ENCODE measurements at regions not wholly inside any gene's neighbourhood (a gene's known extent, or its start where the extent isn't known, plus 50 kb on each side); places are given as distances from the start of the nearest gene placed in this dataset.

DNA sequence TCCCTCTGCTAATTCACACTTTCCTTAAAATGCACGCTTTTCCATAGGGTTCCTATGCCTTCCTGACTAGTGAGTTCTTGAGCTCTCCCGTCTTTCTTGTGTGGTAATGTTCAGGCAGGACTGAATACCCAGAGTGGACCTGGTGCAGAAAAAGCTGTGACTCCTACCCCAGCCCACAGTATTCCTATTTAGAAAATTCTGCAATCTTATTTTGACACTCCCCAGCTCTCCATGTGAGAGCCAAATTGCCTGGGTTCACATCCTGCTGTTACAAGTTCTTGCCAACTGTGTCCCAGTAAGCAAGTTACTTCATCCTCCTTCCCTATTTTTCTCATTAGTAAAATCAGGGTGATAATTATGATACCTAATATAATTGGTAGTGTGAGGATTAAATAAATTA is 290.8 kb upstream of the SLCO3A1 start:
- DNase-seq, result no peak

DNA sequence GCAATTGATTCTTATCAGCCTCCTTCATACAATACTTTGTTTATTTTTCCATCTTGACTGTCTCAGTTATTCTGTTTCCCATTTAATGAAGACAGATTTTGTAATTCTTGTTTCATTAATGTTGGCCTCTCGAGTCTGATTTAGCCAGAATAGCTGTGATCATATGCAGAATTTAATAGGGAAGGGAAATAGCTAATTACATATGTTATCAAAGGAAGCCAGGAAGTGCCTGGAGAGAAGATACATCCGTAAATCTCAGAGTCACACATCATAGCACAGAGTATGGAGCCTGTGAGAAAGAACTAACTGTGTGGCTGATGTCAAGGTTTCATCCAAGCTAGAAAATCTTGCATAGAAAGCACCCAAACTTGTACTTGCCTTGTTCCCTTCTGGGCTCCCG is 288.9 kb upstream of the SLCO3A1 start:
- DNase-seq, result no peak

DNA sequence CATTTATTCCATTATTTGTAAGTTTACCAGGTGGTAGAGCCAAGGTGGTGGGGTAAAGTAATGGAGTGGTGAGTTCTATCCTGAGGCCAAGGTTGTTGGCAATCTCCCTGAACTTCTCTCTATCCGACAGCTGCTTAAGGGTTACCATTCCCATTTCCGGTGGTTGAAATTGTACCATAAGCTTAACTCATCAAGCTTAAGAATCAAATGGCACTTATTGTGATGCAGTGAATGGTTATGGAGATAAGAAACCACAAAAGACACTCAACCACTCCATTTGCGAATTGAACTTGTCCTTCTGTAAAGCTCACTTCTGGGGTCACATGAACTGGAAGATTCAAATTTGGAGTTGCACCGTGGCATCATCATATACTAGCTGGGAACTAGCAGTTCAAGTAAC is 287.4 kb upstream of the SLCO3A1 start:
- no peak for DNase-seq

DNA sequence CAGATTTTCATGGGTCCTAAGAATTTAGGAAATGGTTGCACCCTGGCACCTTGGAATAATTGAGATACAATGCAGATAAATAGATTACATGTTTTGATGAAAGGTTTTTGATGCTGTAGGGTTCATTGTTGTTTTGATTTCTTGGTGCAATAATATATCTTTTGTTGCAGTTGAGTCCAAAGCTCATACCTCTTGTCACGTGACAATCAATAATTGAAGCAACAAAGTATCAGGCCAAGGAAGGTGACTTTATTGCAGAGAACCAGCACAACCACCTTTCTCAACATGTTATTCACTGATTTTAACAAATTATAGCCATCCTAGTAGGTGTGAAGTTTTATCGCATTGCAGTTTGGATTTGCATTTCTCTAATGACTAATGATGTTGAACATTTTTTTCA is 285.5 kb upstream of the SLCO3A1 start:
- no peak for DNase-seq

DNA sequence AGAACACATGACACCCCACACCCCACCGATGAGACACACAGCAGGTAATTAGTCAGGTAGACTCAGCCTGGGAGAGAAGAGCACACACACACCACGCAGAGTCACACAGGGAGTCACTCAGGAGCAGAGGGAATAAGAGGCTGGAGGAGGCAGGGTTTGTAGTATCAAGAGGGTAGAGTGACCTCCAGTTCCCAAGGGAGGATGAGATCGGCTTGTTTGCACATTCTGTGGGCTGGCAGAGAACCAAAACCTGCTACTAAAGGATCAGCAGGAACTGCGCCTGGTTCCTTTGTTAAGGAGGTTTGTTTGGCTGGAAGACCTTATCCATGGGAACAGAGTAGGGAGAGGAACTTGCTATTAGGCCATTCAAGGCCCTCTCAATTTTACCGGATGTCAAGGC is 281.4 kb upstream of the SLCO3A1 start:
- no peak for DNase-seq

DNA sequence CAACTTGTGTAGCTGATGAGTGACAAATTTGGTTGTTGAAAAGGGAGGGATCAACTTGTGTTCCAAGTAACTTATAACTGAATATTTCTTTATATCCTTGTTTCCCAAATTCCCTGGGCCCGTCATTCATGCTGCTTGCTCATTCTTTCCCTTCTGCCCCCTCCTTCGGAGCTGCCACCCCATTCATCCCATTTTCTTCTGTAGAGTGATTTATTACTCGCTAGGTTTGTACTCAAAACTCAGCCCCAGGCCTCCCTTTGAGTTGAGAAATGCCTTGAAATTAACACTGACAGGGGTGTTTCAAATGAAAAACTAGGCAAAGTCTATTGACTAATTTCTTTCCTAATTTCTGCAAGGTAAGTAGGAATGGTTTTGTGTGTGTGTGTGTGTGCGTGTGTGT is 277.4 kb upstream of the SLCO3A1 start:
- no peak for DNase-seq

DNA sequence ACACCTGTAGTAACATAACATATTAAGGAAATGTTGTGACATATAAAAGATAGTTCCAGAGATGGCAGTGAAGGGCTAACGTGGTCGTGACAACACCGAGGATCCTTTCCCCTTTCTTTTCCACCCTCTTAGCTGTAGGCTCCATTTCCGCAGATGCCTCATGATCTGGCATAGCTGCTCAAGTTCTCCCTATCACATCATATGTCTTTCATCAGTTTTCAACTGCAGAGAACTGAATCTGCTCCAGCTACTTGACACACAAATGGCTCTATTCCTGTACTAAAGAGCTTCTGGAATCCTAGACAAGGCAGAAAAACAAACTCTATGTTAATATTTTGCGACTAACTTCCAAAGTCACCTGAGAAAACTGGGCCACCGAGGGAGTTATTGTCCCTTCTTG is 275.0 kb upstream of the SLCO3A1 start:
- DNase-seq, result no peak

DNA sequence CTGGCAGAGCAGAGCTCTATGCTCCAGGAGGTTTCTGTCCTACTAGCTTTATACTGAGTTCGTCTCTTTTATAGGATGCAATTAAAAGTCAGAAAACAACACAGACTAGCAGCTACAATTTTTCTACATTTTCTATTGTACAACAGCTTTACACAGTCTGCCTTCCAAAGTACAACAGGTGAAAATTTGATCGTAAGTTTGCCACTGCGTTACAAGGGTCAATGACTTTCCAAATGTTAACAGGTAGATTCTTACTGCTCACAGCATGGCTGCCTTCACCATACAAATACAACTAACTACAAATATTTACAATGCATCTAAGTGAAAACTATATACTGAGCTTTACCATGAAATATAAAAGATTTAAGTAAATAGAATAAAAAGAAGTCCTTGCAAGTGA is 268.6 kb upstream of the SLCO3A1 start:
- DNase-seq, result no peak

DNA sequence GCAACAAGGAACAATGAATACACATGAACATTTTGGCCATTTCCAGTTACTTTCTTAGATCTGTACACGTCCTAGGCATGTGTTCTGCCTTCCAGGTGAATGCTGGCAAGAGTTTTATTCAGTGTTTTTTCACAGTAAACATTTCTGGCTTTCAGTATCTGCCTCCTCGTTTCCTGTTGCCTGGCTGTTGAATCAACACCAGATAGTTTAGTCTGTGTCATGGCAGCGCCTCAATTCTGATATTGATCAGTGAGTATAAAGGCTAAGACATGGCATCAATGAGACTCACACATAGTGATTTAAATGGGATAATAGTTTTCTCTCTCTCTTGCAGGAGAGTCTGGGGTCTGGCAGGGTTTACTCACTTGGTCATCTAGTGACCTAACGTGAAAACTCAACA is 266.9 kb upstream of the SLCO3A1 start:
- no peak for DNase-seq

DNA sequence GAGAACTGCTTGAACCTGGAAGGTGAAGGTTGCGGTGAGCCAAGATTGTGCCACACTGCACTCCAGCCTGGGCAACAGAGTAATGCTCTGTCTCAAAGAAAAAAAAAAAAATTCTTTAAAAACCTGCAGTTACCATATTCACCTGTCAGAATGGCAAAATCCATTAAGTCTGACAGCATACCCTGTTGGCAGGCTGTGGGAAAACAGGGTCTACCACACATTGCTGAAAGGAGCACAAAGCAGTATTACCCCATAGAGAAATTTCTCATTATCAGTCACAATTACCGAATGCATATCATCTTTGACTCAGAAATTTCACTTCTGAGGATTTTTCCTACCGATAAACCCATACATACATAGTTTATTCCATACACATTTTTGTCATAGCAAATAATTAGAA is 264.1 kb upstream of the SLCO3A1 start:
- DNase-seq, result no peak

DNA sequence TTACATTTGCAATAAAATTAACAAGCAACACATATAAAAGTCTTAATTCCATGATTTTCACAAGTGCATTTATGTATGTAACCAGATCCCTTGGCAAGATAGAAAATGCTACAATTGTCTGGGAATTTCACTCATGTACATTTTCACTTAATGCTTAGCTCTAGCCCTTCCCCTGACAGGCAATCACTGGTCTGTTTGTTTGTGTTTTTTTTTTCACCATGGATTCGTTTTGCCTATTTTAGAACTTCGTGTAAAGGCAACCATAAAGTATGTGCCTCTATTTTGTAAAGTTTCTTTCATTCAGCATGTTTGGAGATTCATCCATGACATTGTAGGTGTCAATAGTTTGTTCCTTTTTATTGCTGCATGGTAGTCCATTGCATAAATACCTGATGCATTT is 260.9 kb upstream of the SLCO3A1 start:
- no peak for DNase-seq

DNA sequence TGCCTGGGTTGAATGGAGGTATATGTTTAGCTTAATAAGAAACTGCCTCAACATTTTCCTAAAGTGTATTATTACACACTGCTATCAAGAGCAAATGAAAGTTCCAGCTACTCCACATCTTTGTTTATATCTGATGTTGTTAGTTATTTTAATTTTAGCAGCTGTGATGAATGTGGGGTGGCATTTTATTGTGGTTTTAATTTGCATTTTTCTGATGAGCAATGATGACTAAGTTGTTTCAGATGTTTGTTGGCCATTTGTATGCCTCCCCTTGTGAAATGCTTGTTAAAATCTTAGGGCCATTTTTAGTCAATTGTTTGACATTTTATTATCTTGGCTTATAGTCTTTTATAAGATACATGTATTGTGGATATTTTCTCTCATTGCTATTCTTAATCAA is 260.4 kb upstream of the SLCO3A1 start:
- no peak for DNase-seq

DNA sequence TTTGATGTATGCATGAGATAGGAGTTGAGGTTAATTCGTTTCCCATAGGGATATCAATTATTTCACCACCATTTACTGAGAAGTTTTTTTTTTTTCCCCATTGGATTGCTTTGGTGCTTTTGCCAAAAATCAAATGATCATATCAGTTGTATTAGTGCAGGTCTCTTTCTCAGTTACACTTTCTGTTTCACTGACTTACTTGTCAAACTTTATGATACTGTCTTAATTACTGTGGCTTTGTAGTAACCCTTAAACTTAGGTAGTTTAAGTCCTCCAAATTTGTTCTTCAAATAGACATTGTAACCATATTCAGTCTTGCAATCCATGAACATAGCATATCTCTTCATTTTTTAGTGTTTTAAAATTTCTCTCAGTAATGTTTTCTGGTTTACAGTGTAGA is 259.9 kb upstream of the SLCO3A1 start:
- no peak for DNase-seq

DNA sequence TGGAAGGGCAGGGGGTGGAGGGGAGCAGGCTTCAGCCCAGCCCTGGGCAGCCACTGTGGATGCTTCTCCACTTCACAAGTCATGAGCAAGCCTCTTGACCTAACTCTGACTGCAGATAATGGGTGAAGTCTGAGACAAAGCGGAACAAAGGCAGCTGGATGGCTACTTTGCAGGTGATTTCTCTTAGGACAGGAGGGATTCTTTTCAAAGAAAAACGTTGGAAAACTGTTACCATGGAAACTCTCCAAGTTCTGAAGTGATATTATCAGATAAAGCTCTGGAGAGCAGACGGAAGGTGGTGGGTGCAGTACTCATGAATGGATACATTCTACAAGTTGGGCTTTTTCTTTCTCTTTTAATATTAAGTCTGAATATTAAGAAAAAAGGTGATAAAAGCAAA is 254.2 kb upstream of the SLCO3A1 start:
- no peak for DNase-seq

DNA sequence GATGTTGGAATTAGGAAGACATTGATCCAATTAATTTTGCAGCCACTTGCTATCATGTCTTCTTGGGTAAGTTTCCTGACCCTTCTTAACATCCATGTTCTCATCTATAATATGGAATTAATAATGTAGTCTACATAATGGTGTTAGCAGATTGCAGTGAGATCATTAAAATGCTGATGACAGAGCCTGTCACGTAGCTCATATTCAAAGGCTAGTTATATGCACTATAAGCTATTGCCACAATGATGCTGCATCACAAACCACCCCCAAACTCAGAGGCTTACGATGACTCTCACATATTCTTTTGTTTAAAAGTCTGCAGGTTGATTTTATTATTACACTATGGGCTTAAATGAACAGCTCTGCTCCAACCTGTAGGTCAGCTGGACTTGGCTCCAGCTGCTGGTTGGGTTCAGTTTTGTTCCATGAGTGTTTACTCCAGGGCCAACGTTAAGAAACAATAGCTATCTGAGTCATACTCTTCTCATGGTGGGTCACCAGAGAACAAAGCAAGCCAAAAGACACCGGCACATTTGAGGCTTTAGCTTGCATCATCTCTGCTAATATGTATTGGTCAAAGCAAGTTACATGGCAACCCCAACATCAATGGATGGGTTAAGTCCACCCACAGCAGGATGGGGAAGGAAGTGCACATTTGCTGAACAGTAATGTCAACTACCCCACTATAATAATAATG is 250.0 kb upstream of the SLCO3A1 start:
- no peak for DNase-seq

DNA sequence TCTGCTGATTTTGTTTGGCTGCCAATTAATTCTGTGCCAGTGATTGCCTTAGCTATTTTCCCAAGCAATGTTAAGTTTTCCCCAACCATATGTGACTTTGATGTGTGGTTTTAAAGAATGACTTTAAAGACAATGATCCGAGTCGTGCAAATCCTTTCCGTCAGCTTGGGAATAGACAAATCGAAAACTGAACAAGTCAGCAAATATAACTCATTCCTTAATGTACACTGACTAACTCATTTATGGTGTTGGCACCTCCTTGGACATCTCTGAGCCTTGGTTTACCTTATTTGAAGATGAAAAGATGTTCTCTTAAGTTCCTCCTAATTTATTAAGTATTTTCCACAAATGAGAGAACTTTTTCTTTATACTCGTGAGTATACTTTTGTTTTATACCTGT is 249.4 kb upstream of the SLCO3A1 start:
- no peak for DNase-seq

DNA sequence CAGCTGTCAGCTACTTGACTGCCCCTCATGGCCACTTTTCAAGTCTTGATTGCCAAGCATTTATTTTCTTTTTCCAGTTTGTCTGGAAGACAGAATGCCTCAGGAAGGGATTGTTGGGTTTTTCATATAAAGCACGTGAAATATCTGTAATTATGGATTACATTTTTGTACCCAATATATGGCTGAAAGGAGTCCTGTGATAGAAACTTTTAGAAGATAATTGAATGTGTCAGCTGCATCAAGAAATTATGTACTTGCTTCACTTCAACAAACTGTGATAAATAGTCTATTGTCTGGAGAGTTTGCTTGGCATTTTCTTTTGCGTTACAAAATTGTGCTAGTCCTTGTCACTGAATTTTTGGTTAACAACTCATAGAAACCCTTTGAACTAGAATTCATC is 247.9 kb upstream of the SLCO3A1 start:
- DNase-seq, result no peak

DNA sequence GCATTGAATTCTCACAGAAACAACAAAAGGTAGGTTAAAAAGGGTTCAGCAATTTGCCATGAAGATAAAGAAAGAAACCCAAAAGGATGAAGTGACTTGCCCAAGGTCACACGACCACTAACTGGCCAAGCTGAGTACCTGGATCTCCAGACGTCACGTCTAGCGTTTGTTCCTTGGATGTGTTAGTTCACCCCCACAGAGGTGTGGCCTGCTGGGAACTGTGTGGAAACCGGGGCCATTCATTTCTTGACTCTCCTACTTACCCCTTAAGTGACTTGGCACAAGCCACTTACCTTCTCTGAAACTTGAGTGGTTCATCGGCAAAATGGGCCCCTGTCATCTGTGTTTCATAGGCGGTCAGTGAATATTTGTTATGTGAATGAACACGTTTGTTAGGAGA is 244.3 kb upstream of the SLCO3A1 start:
- DNase-seq, result no peak

DNA sequence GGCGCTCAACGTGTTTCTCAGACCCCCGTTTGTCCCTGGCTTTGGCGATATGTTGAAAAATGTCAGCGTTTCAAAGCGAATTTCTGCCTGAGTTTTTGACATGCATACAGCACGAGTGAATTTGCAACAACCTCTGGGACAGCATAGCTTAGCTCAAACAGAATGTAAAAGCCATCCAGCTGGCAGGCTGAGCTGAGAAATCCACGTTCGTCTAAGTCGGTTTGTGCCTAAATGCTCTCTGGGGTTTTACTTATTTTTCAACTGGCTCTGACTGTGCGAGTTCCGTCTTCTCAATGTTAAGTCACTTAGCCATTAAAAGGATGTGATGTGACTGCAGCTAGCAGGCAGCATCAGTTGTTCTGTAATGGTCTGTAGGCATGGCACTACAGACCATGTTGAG is 243.5 kb upstream of the SLCO3A1 start:
- DNase-seq, result no peak

DNA sequence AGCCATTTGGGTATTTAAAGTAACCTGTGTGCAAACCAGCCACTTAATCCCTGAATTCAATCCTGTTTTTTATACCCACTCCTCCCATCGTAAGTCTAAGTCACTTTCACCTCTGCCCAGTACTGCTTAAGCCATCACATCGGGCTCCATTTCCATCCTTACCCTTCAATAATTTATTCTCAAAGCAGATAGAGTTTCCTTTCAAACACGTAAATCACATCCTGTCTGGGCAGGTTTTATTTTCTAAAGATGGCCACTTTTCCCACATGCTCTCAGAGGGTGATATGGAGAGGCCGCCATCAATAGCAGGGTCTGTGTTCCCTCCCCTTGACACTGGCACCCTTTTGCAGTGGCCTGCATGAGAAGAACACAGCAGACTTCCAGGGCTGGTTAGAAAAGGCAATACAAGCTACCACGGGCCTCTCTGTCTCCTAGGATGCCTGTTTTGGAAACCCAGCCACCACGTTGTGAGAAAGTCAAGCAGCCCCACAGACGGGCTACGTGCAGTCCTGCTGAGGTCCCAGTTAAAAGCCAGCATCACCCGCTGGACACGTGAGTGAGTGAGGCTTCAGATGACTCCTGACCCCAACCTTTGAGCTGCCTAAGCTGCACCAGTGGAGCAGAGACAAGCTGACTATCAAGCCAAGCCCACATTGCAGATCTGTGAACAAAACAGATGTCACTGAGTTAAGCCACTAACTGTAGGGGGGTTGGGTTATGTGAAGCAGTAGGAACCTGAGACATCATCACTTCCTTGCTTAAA is 241.8 kb upstream of the SLCO3A1 start:
- no peak for DNase-seq

DNA sequence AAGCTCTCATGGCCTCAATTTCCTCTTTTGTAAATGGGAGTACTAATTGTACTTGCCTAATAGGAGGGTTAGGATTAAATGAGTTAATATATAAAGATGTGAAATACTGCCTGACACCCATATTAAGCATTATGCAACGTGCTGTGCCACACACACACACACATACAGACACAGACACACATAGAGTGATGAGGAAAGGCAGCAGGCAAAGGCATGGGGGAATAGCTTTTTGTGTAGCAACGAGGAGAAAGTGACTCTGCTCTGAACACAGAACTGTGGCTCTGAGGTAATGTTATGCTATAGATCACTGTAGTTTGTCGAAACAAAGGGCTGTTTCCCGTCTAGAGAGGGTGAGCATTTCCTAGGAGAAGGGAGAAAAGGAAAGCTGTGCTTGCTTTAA is 233.3 kb upstream of the SLCO3A1 start:
- DNase-seq, result no peak

DNA sequence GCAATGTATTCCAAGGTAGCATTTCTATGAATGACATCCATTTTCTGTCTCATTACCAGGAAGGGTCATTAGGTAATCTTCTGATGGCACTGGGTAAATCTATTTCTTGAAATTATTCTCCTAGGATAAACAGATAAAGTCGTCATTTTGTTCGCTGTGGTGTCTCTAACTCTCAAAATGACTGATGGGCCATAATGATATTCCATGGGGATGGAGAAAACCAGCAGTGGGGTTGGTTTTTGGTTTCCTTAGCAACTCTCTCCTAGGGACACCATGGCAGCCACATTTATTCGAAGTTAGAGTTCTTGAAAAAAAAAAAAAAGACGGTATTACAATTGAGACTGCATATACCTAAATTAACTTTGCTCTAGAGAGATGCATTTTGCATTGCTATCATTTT is 231.3 kb upstream of the SLCO3A1 start:
- no peak for DNase-seq

DNA sequence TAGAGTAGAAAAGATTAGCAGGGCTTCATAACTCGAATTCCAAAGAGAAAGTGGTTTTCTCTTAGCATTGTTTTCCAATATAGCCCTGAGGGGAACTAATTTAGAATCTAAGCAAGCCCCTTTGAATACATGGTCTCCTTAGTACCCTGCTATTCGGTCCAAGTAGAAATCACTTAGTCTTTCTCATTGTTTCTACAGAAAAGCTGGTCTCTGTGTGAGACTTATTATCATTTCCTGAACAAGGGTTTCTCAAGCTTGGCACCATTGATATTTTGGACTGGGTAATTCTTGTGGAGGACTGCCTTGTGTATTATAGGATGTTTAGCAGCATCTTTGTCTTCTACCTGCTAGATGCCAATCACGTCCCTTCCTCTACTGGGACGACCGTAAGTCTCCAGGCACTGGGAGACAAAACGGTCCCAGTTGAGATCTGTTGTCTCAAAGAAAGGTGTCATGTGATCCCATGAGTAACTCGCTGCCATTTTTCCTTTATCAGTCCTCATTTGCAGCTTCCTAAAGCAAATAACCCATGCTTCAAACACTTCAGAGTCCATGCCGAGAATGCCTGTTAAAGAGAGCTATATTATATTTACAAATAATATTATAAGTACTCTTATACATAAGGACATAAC is 230.7 kb upstream of the SLCO3A1 start:
- no peak for DNase-seq

DNA sequence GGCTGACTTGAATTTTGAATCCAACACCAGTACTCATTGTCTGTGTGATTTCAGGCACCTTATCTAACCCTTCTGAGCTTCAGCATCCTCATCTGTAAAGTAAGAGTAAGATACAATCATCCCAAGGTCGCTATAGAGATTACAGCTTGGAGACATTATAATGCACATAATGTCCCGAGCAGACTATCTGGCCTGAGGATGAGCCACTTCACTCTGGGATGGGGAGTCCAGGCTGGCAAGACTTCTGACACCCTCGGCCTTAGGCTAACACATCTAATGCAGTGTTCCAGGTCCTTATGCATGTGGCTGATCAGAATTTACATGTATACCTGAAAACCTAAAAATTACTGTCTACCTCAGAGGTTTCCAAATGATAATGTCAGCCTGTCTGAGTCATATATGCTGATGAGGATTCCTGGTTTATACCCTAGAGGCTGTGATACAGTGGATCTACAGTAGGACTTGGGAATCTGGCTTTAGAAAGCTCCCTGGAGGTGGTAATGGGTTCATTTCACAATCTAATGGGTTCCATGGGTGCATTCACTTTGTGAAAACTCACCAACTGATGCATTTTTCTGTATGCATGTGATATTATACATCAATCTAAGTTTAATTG is 229.0 kb upstream of the SLCO3A1 start:
- DNase-seq, result no peak

All from activated effector memory CD4-positive, alpha-beta T cell treated with Interleukin-2 at 50 U/mL for 16 hours (primary cell).